ENCODE measurements at regions not wholly inside any gene's neighbourhood (a gene's known extent, or its start where the extent isn't known, plus 50 kb on each side); places are given as distances from the start of the nearest gene placed in this dataset.

- Histone ChIP-seq H3K9me3 (replicated peaks) (no peaks in the 10 kb centered on the region), H3K4me1 (no peaks in the 10 kb centered on the region), H3K27ac (replicated peaks) (no peak overlapping the region), H3K27me3 (ENCODE audit: low read depth) (no peaks in the 10 kb centered on the region), H3K36me3 (no peaks in the 10 kb centered on the region), H3K4me3 (no peak overlapping the region)
- TF ChIP-seq CTCF (IDR thresholded peaks at IDR 0.05; ENCODE audit: borderline replicate concordance): no peak
- intact Hi-C loops (cut with micrococcal nuclease): no loop called here
- DNase-seq: no peak
Observed at GRCh38 chr21:24727803-24728440, 879.4 kb downstream of the MRPL39 start.

- H3K36me3 ChIP-seq: no peaks in the 10 kb centered on the region
- no peak for TF ChIP-seq CTCF (IDR thresholded peaks at IDR 0.05; ENCODE audit: borderline replicate concordance)
Observed at GRCh38 chr21:24716281-24716918, 890.9 kb downstream of the MRPL39 start.

GRCh38 chr21:24714646-24715200, 892.6 kb downstream of the MRPL39 start:
- TF ChIP-seq CTCF (IDR thresholded peaks at IDR 0.05; ENCODE audit: borderline replicate concordance): no peak
- Histone ChIP-seq H3K27me3 (ENCODE audit: low read depth) (no peaks in the 10 kb centered on the region), H3K9me3 (replicated peaks) (peaks cover 8% of the 10 kb centered on the region), H3K4me1 (no peaks in the 10 kb centered on the region), H3K27ac (replicated peaks) (no peak overlapping the region), H3K36me3 (no peaks in the 10 kb centered on the region), H3K4me3 (no peak overlapping the region)
- intact Hi-C loops (cut with micrococcal nuclease): no loop called here
- DNase-seq: no peak

More at GRCh38 chr21:24716281-24716918, 890.9 kb downstream of the MRPL39 start:
- Histone ChIP-seq H3K27ac (replicated peaks) (no peak overlapping the region), H3K4me1 (no peaks in the 10 kb centered on the region), H3K9me3 (replicated peaks) (no peaks in the 10 kb centered on the region), H3K27me3 (ENCODE audit: low read depth) (no peaks in the 10 kb centered on the region), H3K4me3 (no peak overlapping the region)
- no peak for DNase-seq
- intact Hi-C loops (cut with micrococcal nuclease): no loop called here

GRCh38 chr21:24705201-24705600, 902.1 kb downstream of the MRPL39 start:
- Histone ChIP-seq H3K27ac (replicated peaks) (no peak overlapping the region), H3K4me3 (no peak overlapping the region), H3K36me3 (no peaks in the 10 kb centered on the region), H3K9me3 (replicated peaks) (peaks cover 8% of the 10 kb centered on the region), H3K4me1 (no peaks in the 10 kb centered on the region), H3K27me3 (ENCODE audit: low read depth) (no peaks in the 10 kb centered on the region)
- no peak for DNase-seq
- no peak for TF ChIP-seq CTCF (IDR thresholded peaks at IDR 0.05; ENCODE audit: borderline replicate concordance)
- intact Hi-C loops (cut with micrococcal nuclease): no loop called here

- Histone ChIP-seq H3K27ac (replicated peaks) (no peak overlapping the region), H3K27me3 (ENCODE audit: low read depth) (no peaks in the 10 kb centered on the region), H3K9me3 (replicated peaks) (no peaks in the 10 kb centered on the region), H3K36me3 (no peaks in the 10 kb centered on the region), H3K4me3 (no peak overlapping the region), H3K4me1 (no peaks in the 10 kb centered on the region)
- intact Hi-C loops (cut with micrococcal nuclease): no loop called here
- no peak for DNase-seq
- no peak for TF ChIP-seq CTCF (IDR thresholded peaks at IDR 0.05; ENCODE audit: borderline replicate concordance)
Observed at GRCh38 chr21:24693779-24694178, 913.5 kb downstream of the MRPL39 start.

All from left ventricle myocardium inferior (tissue), 1 donor.